WTC11 (cell line): ENCODE measurements at regions not wholly inside any gene's neighbourhood (a gene's known extent, or its start where the extent isn't known, plus 50 kb on each side); places are given as distances from the start of the nearest gene placed in this dataset.

ENCODE experiments used
- ATAC-seq: fragments of 200-7000 bp; cut with Tn5 transposase; 2 replicates; pipeline ENCODE4 v1.10.0; 2021; ENCODE audit warnings: mild to moderate bottlenecking, moderate library complexity
- CTCF ChIA-PET: fragments of 300-600 bp; sonication (Branson Sonifier 250); formaldehyde crosslinking; loops from one replicate; lab custom pipeline; 2021; ENCODE audit warnings: antibody characterized with exemption; lab: Charles Lee
- POLR2A ChIA-PET: fragments of 350-600 bp; sonication (Branson Sonifier 250); formaldehyde crosslinking; loops from one replicate; lab custom pipeline; 2021; ENCODE audit warnings: antibody characterized with exemption; lab: Charles Lee
- DNase-seq: peaks from one replicate; pipeline ENCODE4 v3.0.0; 2021; ENCODE audit warnings: low spot score
- H3K27ac Mint-ChIP-seq: 2 replicates; pipeline ENCODE4 v1.8.0; 2021; ENCODE audit warnings: mixed read lengths
- H3K27me3 Mint-ChIP-seq: 2 replicates; pipeline ENCODE4 v1.8.0; 2021; ENCODE audit warnings: low read depth, mild to moderate bottlenecking, moderate library complexity, mixed read lengths
- H3K36me3 Mint-ChIP-seq: 2 replicates; pipeline ENCODE4 v1.8.0; 2021; ENCODE audit warnings: mixed read lengths
- H3K4me1 Mint-ChIP-seq: 2 replicates; pipeline ENCODE4 v1.8.0; 2022; ENCODE audit warnings: mixed read lengths
- H3K4me3 Mint-ChIP-seq: 2 replicates; pipeline ENCODE4 v1.8.0; 2021; ENCODE audit warnings: mild to moderate bottlenecking, moderate library complexity, mixed read lengths
- H3K9me3 Mint-ChIP-seq: 2 replicates; pipeline ENCODE4 v1.8.0; 2021; ENCODE audit warnings: mixed read lengths
- ARID4B ChIP-seq: sonication (generic); formaldehyde crosslinking; IDR thresholded peaks from 2 replicates; pipeline ENCODE4 v1.8.0; 2023; ENCODE audit warnings: missing genetic modification reagents, mild to moderate bottlenecking, borderline replicate concordance
- CREM ChIP-seq: sonication (generic); formaldehyde crosslinking; IDR thresholded peaks from 2 replicates; pipeline ENCODE4 v1.8.1; 2022; ENCODE audit warnings: mild to moderate bottlenecking, missing genetic modification reagents, moderate library complexity
- CTCF ChIP-seq: fragments of 200-600 bp; IDR thresholded peaks from 2 replicates; pipeline ENCODE4 v1.8.0; 2022; ENCODE audit warnings: antibody characterized with exemption
- ERG ChIP-seq: fragments of 250-450 bp; sonication (Bioruptor Pico); IDR thresholded peaks from 2 replicates; pipeline ENCODE4 v1.8.0; 2021; ENCODE audit warnings: mild to moderate bottlenecking
- ESRRA ChIP-seq: sonication (generic); formaldehyde crosslinking; IDR thresholded peaks from 2 replicates; pipeline ENCODE4 v1.8.1; 2022; ENCODE audit warnings: mild to moderate bottlenecking, missing genetic modification reagents, borderline replicate concordance
- FOXK1 ChIP-seq: sonication (generic); formaldehyde crosslinking; IDR thresholded peaks from 2 replicates; pipeline ENCODE4 v1.8.0; 2022; ENCODE audit warnings: mild to moderate bottlenecking, moderate library complexity, missing genetic modification reagents
- GTF2I ChIP-seq: fragments of 250-450 bp; sonication (Bioruptor Pico); conservative IDR thresholded peaks from 2 replicates; pipeline ENCODE4 v1.4.0; 2021; ENCODE audit warnings: mild to moderate bottlenecking
- HMGA2 ChIP-seq: fragments of 250-450 bp; sonication (Bioruptor Pico); IDR thresholded peaks from 2 replicates; pipeline ENCODE4 v1.4.0; 2021; ENCODE audit warnings: mild to moderate bottlenecking, moderate library complexity
- IRF2 ChIP-seq: sonication (generic); formaldehyde crosslinking; IDR thresholded peaks from 2 replicates; pipeline ENCODE4 v1.8.0; 2022; ENCODE audit warnings: low read depth, missing genetic modification reagents, borderline replicate concordance
- JUN ChIP-seq: sonication (generic); formaldehyde crosslinking; IDR thresholded peaks from 2 replicates; pipeline ENCODE4 v1.8.0; 2023; ENCODE audit warnings: mild to moderate bottlenecking, missing genetic modification reagents
- KAT7 ChIP-seq: sonication (generic); formaldehyde crosslinking; IDR thresholded peaks from 2 replicates; pipeline ENCODE4 v1.8.1; 2023; ENCODE audit warnings: missing genetic modification reagents, mild to moderate bottlenecking, borderline replicate concordance
- MXD4 ChIP-seq: fragments of 250-450 bp; sonication (Bioruptor Pico); IDR thresholded peaks from 2 replicates; pipeline ENCODE4 v1.8.0; 2021; ENCODE audit warnings: mild to moderate bottlenecking, moderate library complexity, borderline replicate concordance
- NFYB ChIP-seq: sonication (generic); formaldehyde crosslinking; conservative IDR thresholded peaks from 2 replicates; pipeline ENCODE4 v1.8.0; 2022; ENCODE audit warnings: low read depth, missing genetic modification reagents
- NR1H2 ChIP-seq: sonication (generic); formaldehyde crosslinking; IDR thresholded peaks from 2 replicates; pipeline ENCODE4 v1.9.0; 2021; ENCODE audit warnings: mild to moderate bottlenecking, moderate library complexity, missing genetic modification reagents
- ZBTB21 ChIP-seq: sonication (generic); formaldehyde crosslinking; IDR thresholded peaks from 2 replicates; pipeline ENCODE4 v1.8.1; 2023; ENCODE audit warnings: mild to moderate bottlenecking, missing genetic modification reagents, borderline replicate concordance
- ZNF263 ChIP-seq: sonication (generic); formaldehyde crosslinking; IDR thresholded peaks from 2 replicates; pipeline ENCODE4 v1.8.1; 2022; ENCODE audit warnings: low read depth, mild to moderate bottlenecking, moderate library complexity, missing genetic modification reagents
- ZNF416 ChIP-seq: fragments of 250-450 bp; sonication (Bioruptor Pico); IDR thresholded peaks from 2 replicates; pipeline ENCODE4 v1.9.0; 2021; ENCODE audit warnings: mild to moderate bottlenecking, inconsistent platforms
- ZNF425 ChIP-seq: fragments of 250-450 bp; sonication (Bioruptor Pico); conservative IDR thresholded peaks from 2 replicates; pipeline ENCODE4 v1.9.0; 2021; ENCODE audit warnings: mild to moderate bottlenecking
- ZNF671 ChIP-seq: fragments of 250-450 bp; sonication (Bioruptor Pico); IDR thresholded peaks from 2 replicates; pipeline ENCODE4 v1.8.0; 2021; ENCODE audit warnings: mild to moderate bottlenecking
- ZSCAN18 ChIP-seq: fragments of 250-450 bp; sonication (Bioruptor Pico); IDR thresholded peaks from 2 replicates; pipeline ENCODE4 v2.1.2; 2022; ENCODE audit warnings: mild to moderate bottlenecking, moderate library complexity
- TF ChIP-seq, protein P1 (sequence below): sonication (generic); formaldehyde crosslinking; IDR thresholded peaks from 2 replicates; pipeline ENCODE4 v1.8.0; 2022; ENCODE audit warnings: mild to moderate bottlenecking, missing genetic modification reagents

DNA sequence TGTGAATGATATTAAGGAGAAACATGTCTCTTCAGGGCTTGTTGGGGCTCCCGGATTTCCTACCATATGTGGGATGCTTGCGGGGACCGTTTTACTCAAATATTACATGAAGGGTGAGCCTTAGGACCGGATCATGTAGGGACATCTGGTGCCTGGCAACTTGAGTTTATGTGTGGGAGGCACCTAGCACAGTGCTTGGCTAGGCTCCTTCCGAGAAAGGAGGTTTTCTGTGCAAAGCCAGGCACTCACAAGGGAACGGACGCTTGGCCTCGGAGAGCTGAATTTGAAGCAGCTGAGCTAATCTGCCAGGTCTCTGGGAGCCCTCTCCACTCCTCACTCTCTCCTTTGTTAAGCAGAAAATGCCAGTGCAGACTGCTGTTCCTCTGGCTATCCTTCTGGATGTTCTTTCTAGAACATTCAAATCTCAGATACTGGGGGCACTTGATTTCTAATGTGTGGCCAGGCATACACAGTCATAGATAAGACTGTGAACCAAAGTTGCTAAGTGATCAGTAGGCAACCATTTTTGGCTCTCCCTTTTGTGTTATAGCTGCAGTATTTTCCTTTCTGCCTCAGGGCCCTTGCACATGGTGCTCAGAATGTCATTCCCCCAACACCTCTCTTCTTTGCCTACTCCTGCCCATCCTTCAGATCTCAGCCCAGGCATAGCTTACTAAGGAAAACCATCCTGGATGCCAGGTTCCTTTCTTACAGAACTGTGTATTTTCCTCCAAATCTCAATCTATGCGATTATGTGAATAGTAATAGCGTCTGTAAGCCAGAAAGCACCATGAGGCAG lies 216.6 kb upstream of the CSF3R start:
- ATAC-seq, result no peak

DNA sequence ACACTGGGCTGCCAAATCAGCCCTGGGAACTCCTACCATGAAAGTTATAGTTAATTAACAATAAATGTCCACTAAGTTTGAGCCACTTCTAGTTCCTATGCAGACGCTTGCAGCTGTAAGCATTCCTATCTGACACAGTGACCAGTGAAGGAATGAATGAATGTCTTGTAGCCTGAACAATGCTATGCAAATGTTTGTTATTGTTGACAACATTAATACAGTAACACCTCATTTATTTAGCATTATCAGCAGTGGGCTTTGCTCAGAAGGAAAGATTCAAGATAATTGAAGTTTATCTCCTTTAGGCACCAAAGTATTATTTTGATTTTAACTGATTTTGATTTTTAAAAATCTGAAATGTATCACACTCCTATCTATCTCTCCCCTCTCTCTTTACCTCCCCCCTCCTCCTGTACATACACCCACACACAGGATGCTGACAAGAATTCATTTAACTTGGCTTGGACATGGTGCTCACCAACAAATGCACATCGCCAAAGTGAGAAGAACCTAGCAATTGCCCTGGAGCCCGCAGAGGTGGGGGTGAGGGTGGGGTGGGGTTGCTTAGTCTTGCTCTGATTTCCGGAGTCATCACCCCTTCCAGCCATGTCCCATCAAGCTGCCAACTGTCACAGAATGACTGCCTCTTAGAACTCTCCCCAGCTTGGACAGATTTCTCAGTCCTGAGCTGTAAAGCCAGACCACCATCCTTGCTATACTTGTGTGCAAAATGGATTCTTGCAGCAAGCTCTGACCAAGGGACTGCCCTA lies 215.3 kb upstream of the CSF3R start:
- ChIA-PET POLR2A (no interaction called here), CTCF (interaction anchor here (1.4 kb wide), 1 partner anchor 182 kb away, joined by 3 read pairs; no protein-coding TSS in a partner anchor)
- H3K36me3 Mint-ChIP-seq, result no peaks in the 10 kb centered on the region
- no peak overlapping the region for H3K4me3 Mint-ChIP-seq
- no peak for DNase-seq
- H3K4me1 Mint-ChIP-seq, result peaks cover 8% of the 10 kb centered on the region
- no peak for ATAC-seq
- no peaks in the 10 kb centered on the region for H3K9me3 Mint-ChIP-seq
- H3K27me3 Mint-ChIP-seq, result 0 out of 2 replicates have a peak, but pooled peaks cover 2% of the 10 kb centered on the region
- no peak overlapping the region for H3K27ac Mint-ChIP-seq
- TF ChIP-seq CTCF (no peak), FOXK1 (CRISPR knock-in tag) (no peak), JUN (CRISPR knock-in tag) (no peak), ZNF425 (no peak), GTF2I (CRISPR knock-in tag) (no peak), ARID4B (CRISPR knock-in tag) (no peak), ZNF263 (CRISPR knock-in tag) (no peak), ZBTB21 (CRISPR knock-in tag) (no peak), NFYB (CRISPR knock-in tag) (no peak), IRF2 (CRISPR knock-in tag) (no peak), CREM (CRISPR knock-in tag) (no peak)
- TF ChIP-seq, protein P1, sequence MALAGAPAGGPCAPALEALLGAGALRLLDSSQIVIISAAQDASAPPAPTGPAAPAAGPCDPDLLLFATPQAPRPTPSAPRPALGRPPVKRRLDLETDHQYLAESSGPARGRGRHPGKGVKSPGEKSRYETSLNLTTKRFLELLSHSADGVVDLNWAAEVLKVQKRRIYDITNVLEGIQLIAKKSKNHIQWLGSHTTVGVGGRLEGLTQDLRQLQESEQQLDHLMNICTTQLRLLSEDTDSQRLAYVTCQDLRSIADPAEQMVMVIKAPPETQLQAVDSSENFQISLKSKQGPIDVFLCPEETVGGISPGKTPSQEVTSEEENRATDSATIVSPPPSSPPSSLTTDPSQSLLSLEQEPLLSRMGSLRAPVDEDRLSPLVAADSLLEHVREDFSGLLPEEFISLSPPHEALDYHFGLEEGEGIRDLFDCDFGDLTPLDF (CRISPR knock-in tag), result no peak

More for the DNA sequence above, 216.6 kb upstream of the CSF3R start:
- Mint-ChIP-seq H3K27me3 (peaks cover 7% of the 10 kb centered on the region; the same call in 1 of the 2 replicates), H3K27ac (no peak overlapping the region), H3K9me3 (no peaks in the 10 kb centered on the region), H3K4me1 (peaks cover 17% of the 10 kb centered on the region), H3K36me3 (no peaks in the 10 kb centered on the region), H3K4me3 (no peak overlapping the region)
- POLR2A ChIA-PET, result no interaction called here
- DNase-seq, result no peak
- TF ChIP-seq ZSCAN18 (CRISPR knock-in tag) (no peak), ZNF671 (CRISPR knock-in tag) (no peak), NR1H2 (CRISPR knock-in tag) (no peak), ESRRA (CRISPR knock-in tag) (no peak), MXD4 (no peak), ZBTB21 (CRISPR knock-in tag) (no peak), ERG (CRISPR knock-in tag) (no peak), KAT7 (CRISPR knock-in tag) (no peak), NFYB (CRISPR knock-in tag) (no peak), ZNF416 (CRISPR knock-in tag) (no peak), HMGA2 (CRISPR knock-in tag) (no peak)
- CTCF ChIA-PET, result interaction anchor here (1.0 to 1.4 kb wide), 3 partner anchors 90 to 183 kb away, joined by 3 to 5 read pairs (median 3); no protein-coding TSS in a partner anchor
